Umbilical cord (tissue), 1 donor: ENCODE measurements at regions not wholly inside any gene's neighbourhood (a gene's known extent, or its start where the extent isn't known, plus 50 kb on each side); places are given as distances from the start of the nearest gene placed in this dataset.
"Not testable (repeated sequence)": the region's sequence is repeated elsewhere in the genome, so short reads cannot be mapped to it uniquely, and the experiment has no call there.

Source experiments
- DNase-seq: peaks from one replicate; pipeline ENCODE4 v3.0.0-alpha.2; 2015; ENCODE audit warnings: low spot score

DNA sequence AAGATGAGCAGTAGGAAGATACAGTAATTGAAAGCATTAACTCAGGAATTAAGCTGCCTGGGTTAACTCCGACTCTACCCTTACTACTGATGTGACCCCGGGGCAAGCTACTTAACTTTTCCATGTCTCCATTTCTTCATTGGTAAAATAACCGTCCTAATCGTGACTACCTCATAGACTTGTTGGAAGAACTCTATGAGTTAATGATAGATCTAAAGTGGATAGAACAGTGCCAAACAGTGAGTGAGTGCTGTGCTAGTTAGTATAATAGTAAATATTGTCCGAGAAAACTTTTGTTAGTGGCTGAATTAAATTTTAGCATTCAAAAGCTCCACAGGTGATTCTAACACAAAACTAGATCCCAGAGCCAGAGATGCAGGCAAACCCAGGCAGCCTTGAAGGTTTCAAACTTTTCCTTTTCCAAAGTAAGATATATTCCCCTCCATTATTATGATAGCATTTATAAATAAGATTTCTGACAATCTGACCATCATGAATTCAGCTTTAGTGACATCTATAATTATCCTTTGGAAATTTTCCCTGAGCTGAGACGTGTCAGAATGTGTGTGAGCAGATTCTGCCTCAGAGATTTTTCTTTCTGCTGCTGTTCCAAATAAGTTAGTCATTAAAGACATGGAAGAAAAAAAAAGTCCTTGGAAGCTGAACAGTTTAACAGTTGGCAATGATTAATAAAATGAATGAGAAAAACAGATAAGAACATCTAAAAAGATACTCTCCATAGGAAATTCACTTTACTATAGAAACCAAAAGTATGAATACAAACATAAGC, 369.5 kb downstream of the PRELID2 start:
- no peak for DNase-seq

- DNase-seq: no peak
Measured at GRCh38 chr5:145464171-145464570, 371.0 kb downstream of the PRELID2 start.

DNA sequence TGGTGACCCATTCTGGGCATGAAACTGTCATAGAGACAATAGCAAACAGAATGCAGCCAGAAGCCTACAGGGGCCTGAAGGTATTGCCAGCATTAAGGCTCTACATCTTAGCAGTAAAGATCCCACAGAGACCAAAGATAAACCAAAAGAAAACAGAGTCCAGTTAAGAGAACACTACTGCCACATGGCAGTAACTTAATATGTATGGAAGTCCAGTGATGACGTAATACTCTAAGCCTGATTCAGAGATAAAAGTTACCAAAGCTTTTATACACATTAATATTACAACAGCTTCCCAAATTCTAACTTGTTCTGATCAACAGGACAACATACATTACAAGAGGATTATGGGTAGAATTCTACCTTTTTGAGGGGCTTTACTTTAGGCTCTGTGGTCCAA, 371.5 kb downstream of the PRELID2 start:
- no peak for DNase-seq

GRCh38 chr5:145462525-145462924, 372.6 kb downstream of the PRELID2 start:
- no peak for DNase-seq

- DNase-seq: no peak
Measured at GRCh38 chr5:145450286-145450885, 384.8 kb downstream of the PRELID2 start.

- DNase-seq: no peak
Measured at GRCh38 chr5:145449794-145450193, 385.3 kb downstream of the PRELID2 start.

GRCh38 chr5:145446875-145447274, 388.3 kb downstream of the PRELID2 start:
- DNase-seq: not testable (repeated sequence)

DNA sequence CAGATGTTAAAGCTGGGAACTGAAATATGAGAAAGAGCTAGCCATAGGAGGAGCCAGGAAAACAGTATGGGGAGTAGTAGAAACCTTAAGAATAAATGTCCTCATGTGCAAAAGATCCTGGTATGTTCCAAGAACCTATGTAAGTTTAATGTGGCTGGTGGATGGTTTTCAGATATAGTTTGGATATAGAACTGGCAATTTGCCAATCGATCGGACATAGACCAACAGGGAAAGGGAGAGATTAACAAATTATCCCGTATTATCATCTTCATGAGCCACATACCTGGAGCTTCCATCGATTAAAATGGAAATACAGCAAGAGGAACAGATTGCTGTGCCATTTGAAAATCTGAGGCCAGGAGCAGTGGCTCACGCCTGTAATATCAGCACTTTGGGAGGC, 388.7 kb downstream of the PRELID2 start:
- no peak for DNase-seq

GRCh38 chr5:145445027-145445426, 390.1 kb downstream of the PRELID2 start:
- DNase-seq: no peak

- DNase-seq: no peak
Measured at GRCh38 chr5:145443964-145444363, 391.2 kb downstream of the PRELID2 start.

DNA sequence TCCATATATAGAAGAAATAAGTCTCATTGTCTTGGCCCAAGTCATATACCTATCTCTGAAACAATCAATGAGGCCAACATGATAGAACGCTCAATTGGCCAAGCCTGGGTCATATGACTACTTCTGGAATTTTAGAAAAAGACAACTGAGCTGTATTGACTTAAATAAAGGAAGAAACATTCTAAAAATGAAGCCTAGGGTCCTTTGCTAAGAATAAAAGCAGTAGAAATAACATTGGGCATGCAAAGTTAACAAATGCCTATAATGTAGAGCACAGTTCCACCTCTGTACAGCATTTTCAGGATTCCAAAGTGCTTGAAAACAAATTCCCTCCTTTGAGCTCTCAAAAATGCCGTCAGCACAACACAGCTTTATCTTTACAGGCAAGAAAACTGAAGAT, 391.8 kb downstream of the PRELID2 start:
- DNase-seq: no peak

DNA sequence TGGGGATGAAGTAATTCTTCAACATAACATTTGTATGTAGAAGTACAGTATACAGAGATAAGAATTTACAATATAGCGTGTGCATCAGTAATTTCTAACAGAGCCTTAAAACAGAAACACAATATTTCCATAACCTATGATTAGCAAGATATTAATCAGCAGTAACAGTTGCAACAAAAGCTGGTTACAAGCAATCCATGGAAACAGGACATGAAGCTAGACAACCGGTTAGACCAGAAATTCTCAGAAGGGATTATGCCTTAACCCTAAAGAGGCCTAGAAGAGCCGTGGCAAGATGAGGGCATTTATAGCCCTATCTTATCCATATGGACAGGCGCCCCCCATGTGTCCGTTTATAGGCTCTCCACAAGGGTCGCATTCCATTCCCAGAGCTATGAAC, 392.5 kb downstream of the PRELID2 start:
- not testable (repeated sequence) for DNase-seq

GRCh38 chr5:145441228-145441627, 393.9 kb downstream of the PRELID2 start:
- DNase-seq: no peak

- DNase-seq: no peak
Measured at GRCh38 chr5:145437627-145438026, 397.5 kb downstream of the PRELID2 start.

DNA sequence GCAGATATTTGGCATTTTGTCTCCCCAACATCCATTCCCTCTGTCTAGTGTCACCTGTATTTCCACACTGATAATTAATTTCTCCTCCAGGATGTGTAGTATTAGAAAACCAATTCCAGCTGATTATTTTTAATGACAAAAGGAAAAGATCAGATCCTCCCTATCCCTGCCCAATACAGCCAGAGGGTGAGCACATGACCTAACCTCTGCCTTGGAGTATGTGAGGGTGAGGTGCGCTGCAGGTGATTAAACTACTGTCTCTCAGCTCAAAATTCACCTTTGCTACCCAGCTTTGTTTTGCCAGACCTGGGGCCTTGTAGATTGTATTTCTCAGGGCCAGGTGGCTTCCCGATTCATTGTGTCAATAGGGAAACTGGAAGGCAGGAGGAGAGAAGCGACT, 402.1 kb downstream of the PRELID2 start:
- no peak for DNase-seq

GRCh38 chr5:145429170-145429569, 406.0 kb downstream of the PRELID2 start:
- no peak for DNase-seq

DNA sequence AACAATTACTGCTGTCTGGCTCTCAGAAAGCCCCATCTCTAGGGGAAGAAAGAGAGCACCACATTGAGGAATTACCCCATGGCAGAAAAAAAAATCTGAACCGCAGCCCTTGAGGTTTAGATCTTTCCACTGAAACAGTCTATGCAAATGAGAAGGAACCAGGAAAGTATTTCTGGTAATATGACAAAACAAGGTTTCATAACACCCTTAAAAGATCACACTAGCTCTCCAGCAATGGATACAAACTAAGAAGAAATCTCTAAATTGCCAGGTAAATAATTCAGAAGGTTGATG, 427.1 kb downstream of the PRELID2 start:
- DNase-seq: no peak

DNA sequence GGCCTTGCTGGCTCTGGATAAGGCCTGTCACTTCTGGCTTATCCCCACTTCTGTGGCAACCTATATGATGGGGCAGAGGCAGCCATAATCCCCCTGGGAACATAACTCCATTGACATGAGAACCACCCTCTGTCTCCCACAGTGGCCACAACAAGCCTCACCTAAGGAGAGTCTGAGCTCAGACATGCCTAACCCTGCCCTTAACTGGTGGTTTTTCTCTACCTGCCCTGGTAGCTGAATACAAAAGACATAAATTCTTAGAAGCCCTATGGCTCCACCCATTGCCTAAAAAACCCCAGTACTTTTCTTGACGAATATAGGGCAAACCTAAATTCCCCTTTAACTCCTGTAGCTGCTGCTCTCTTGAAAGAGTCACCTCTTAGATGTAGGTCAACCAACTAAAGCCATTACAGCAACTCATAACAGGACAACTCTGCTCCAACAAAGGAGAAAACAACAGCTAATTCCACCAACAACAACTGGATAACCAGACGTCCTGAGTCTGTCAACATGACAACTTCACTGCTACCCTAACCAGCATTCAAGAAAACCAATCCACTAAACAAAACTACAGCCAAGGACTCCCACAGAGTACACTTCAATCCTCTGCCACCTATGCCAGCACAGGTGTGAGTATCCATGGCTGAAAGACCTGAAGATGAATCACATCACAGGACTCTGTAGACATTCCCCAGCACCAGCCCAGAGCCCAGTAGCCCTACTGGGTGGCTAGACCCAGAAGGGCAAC, 427.7 kb downstream of the PRELID2 start:
- no peak for DNase-seq

DNA sequence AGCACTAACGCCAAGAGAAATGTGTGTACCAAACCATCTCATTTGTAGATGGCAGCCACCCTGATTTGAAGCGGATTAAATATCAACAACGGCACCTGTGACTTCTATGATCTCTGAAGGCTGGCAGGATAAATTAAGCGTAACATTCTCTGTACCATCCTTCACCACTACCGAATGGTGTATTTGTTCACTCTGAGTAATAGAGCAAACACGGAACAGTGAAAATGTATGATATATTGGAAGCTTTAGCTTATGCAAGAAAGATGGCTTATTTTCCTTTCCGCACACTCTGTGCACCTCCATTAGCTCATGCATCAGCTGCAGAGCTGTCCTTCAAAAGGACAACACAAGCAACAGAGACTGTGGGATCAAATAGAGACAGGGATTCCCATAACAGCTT, 431.1 kb downstream of the PRELID2 start:
- no peak for DNase-seq

- DNase-seq: no peak
Measured at GRCh38 chr5:145396888-145397287, 438.3 kb downstream of the PRELID2 start.

DNA sequence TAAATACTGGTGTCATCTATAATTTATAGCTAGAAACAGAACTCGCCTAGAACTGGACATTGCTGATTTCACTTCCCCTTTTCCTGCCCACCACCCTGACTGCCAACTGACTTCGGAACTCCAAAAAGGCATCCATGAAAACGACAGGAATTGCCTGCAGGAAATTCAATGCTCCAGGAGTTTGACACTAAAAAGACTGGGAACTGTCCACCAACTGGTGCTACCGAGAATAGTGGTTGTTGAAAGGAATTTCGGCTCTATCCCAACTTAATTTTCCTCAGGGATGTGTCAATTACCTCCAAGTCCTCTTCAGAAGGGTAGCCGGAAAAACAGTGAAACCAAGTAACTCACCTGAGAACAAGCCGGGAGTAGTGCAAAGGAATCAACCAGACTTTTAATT, 440.0 kb downstream of the PRELID2 start:
- not testable (repeated sequence) for DNase-seq

GRCh38 chr5:145393426-145393825, 441.7 kb downstream of the PRELID2 start:
- no peak for DNase-seq

DNA sequence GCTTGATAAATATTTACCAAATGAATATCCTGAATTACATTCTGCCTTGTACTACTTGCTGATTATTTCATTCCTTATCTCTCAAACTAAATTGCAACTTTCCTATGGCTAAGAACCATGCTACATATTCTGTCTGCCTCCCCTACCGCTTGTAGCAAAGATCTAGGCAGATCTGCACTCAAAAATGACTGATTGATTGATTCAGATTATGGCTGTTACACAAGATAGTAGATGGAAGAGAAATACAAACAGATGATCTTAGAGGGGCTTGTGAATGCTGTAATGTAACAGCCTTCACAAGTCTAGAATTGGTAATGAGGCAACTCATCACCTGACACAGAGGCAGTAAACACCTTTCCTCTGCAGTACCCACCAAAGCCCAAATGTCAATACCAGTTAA, 446.1 kb downstream of the PRELID2 start:
- DNase-seq: no peak
